ENCODE measurements at regions not wholly inside any gene's neighbourhood (a gene's known extent, or its start where the extent isn't known, plus 50 kb on each side); places are given as distances from the start of the nearest gene placed in this dataset.

- TF ChIP-seq POLR2A (IDR thresholded peaks at IDR 0.05) (no peak), CTCF (IDR thresholded peaks at IDR 0.05) (no peak)
These were observed 71.0 kb upstream of the CD55 start for GRCh38 chr1:207250431-207250830.
